ENCODE measurements at regions not wholly inside any gene's neighbourhood (a gene's known extent, or its start where the extent isn't known, plus 50 kb on each side); places are given as distances from the start of the nearest gene placed in this dataset.

DNA sequence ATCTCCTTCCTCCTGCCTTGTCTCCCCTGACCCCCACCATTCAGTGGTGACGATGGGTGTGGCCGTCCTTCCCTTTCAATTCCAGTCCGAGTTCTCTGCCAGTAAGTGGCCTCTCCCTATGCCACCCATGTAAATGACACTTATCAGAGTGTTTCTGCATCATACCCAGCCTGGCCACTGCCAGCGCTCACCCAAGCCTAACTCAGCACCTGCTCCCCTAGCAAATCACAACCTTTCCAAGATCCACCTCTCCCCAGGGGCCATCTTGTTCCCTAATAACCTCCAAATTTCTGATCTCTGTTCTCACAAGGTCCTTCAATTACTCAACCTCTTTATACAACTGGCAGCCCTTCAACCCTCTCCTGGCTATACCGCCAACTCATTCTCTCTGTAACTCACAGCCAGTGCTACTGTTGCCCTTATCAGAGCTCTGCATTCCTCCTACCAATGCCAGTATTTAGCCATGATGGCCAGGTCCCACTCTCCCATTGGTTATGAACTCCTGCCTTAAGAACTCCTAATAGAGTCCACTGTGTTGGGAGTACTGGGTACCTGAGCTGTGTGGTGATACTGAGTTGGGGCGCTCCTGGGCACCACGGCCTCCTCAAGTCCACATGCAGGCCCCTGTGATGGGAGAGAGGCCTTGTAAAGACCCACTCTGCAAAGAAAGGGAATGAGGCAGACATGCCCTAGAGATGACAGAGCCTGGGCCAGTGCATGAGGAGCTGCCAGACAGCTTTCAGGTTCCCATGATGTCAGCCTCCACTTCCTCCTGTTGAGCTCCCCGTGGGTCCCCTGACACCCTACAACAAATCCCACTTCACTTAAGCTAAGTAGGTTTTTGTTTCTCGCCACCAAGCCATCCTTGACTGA is 187.4 kb upstream of the RREB1 start:
- TF ChIP-seq POLR2A (IDR thresholded peaks at IDR 0.05; ENCODE audit: low read length) (no peak), GATA1 (IDR thresholded peaks at IDR 0.05; ENCODE audit: low read depth, low read length) (no peak)
